H1 (cell line): ENCODE measurements at regions not wholly inside any gene's neighbourhood (a gene's known extent, or its start where the extent isn't known, plus 50 kb on each side); places are given as distances from the start of the nearest gene placed in this dataset.

Experiments used
- ASH2L ChIP-seq: fragments of 200-600, 300-600 bp; sonication (generic); IDR thresholded peaks from one replicate; pipeline ENCODE4 v1.7.1; 2017; ENCODE audit warnings: low read length
- CTBP2 ChIP-seq: IDR thresholded peaks from 2 replicates; pipeline ENCODE4 v1.7.0; 2011; ENCODE audit warnings: borderline replicate concordance, mild to moderate bottlenecking, moderate library complexity, mixed read lengths, low read length; ENCODE audit not compliant: insufficient read depth, insufficient read length
- CTCF ChIP-seq, 3 experiments: IDR thresholded peaks; 1 replicate in 2 of 3; 2 replicates in 1 of 3; pipeline versions ENCODE4 v1.5.1 to v1.6.1; 2011; ENCODE audit warnings: low read length in 3 of 3, mild to moderate bottlenecking in 3 of 3, inconsistent platforms in 2 of 3, low read depth in 1 of 3, moderate library complexity in 1 of 3; ENCODE audit not compliant: insufficient read depth in 1 of 3; ENCODE audit errors: control extremely low read depth in 1 of 3
- E2F6 ChIP-seq: IDR thresholded peaks from 2 replicates; pipeline ENCODE4 v1.6.1; 2012; ENCODE audit warnings: inconsistent platforms
- EP300 ChIP-seq, 2 experiments: IDR thresholded peaks; 1 replicate in 1 of 2; 2 replicates in 1 of 2; pipeline ENCODE4 v1.6.1; 2011 to 2012; ENCODE audit warnings: low read depth in 2 of 2, low read length in 2 of 2, mild to moderate bottlenecking in 2 of 2, borderline replicate concordance in 1 of 2, inconsistent platforms in 1 of 2, moderate library complexity in 1 of 2
- EZH2 ChIP-seq: fragments of 200-600 bp; sonication (generic); IDR thresholded peaks from 2 replicates; pipeline ENCODE4 v1.7.1; 2012; ENCODE audit warnings: low read depth, mild to moderate bottlenecking, moderate library complexity, low read length, inconsistent platforms; ENCODE audit not compliant: severe bottlenecking
- GABPA ChIP-seq: IDR thresholded peaks from 2 replicates; pipeline ENCODE4 v1.6.1; 2011; ENCODE audit warnings: mild to moderate bottlenecking, low read length, moderate library complexity, borderline replicate concordance; ENCODE audit not compliant: insufficient read depth
- POLR2A ChIP-seq, 2 experiments: IDR thresholded peaks; 1 replicate in 1 of 2; 2 replicates in 1 of 2; pipeline ENCODE4 v1.6.1; 2011; ENCODE audit warnings: low read depth in 2 of 2, low read length in 2 of 2, mild to moderate bottlenecking in 2 of 2; ENCODE audit errors: control extremely low read depth in 1 of 2
- POLR2AphosphoS5 ChIP-seq: IDR thresholded peaks from 2 replicates; pipeline ENCODE4 v1.6.1; 2011; ENCODE audit warnings: low read depth, low read length
- RAD21 ChIP-seq, 2 experiments: IDR thresholded peaks in 1 of 2; conservative IDR thresholded peaks in 1 of 2; 2 replicates each; pipeline ENCODE4 v1.6.1; 2011; ENCODE audit warnings: low read depth in 2 of 2, low read length in 2 of 2, improper control_type of control experiment in 1 of 2, inconsistent platforms in 1 of 2, mild to moderate bottlenecking in 1 of 2, moderate library complexity in 1 of 2
- RNF2 ChIP-seq: fragments of 200-900, 300-1000 bp; sonication (generic); IDR thresholded peaks from 2 replicates; pipeline ENCODE4 v1.7.1; 2016; ENCODE audit warnings: borderline replicate concordance, low read depth, mild to moderate bottlenecking, antibody characterized with exemption, low read length; ENCODE audit not compliant: poor library complexity, severe bottlenecking; ENCODE audit errors: missing control alignments
- SIN3A ChIP-seq, 2 experiments: IDR thresholded peaks in 1 of 2; conservative IDR thresholded peaks in 1 of 2; 2 replicates each; pipeline ENCODE4 v1.6.1; 2011 to 2012; ENCODE audit warnings: low read length in 2 of 2, improper control_type of control experiment in 1 of 2, low read depth in 1 of 2, mild to moderate bottlenecking in 1 of 2
- SIRT6 ChIP-seq: IDR thresholded peaks from one replicate; pipeline ENCODE4 v1.7.1; 2012; ENCODE audit warnings: low read length, inconsistent platforms
- USF2 ChIP-seq: IDR thresholded peaks from 2 replicates; pipeline ENCODE4 v1.6.1; 2011; ENCODE audit warnings: low read length, improper control_type of control experiment

GRCh38 chr1:29854700-29855276, 618.5 kb downstream of the PTPRU start:
- no peak for TF ChIP-seq EP300 (IDR thresholded peaks at IDR 0.05; ENCODE audit: borderline replicate concordance in 1 of 2, low read depth in 2 of 2, low read length in 2 of 2)
- TF ChIP-seq CTCF (IDR thresholded peaks at IDR 0.05; ENCODE audit: control extremely low read depth in 1 of 3, insufficient read depth in 1 of 3, low read depth in 1 of 3, low read length in 3 of 3) = no peak
- no peak for TF ChIP-seq CTBP2
- TF ChIP-seq POLR2A (IDR thresholded peaks at IDR 0.05; ENCODE audit: control extremely low read depth in 1 of 2, low read depth in 2 of 2, low read length in 2 of 2) = no peak
- TF ChIP-seq USF2 = no peak
- TF ChIP-seq RAD21 (IDR thresholded peaks at IDR 0.05 in 1 of 2, conservative IDR thresholded peaks at IDR 0.05 in 1 of 2; ENCODE audit: low read depth in 2 of 2, low read length in 2 of 2) = no peak
- TF ChIP-seq EZH2 = no peak
- TF ChIP-seq E2F6 = no peak
- TF ChIP-seq SIN3A (conservative IDR thresholded peaks at IDR 0.05 in 1 of 2, IDR thresholded peaks at IDR 0.05 in 1 of 2; ENCODE audit: low read depth in 1 of 2, low read length in 2 of 2) = no peak
- no peak for TF ChIP-seq GABPA
- no peak for TF ChIP-seq RNF2
- no peak for TF ChIP-seq POLR2AphosphoS5
- TF ChIP-seq SIRT6 = no peak
- TF ChIP-seq ASH2L = no peak
